HG03457 (cell line): ENCODE measurements at regions not wholly inside any gene's neighbourhood (a gene's known extent, or its start where the extent isn't known, plus 50 kb on each side); places are given as distances from the start of the nearest gene placed in this dataset.

ENCODE experiments used
- ATAC-seq: cut with Tn5 transposase; IDR thresholded peaks from one replicate; pipeline ENCODE4 v1.9.1; 2021; ENCODE audit warnings: moderate number of reproducible peaks; ENCODE audit not compliant: unreplicated experiment

DNA sequence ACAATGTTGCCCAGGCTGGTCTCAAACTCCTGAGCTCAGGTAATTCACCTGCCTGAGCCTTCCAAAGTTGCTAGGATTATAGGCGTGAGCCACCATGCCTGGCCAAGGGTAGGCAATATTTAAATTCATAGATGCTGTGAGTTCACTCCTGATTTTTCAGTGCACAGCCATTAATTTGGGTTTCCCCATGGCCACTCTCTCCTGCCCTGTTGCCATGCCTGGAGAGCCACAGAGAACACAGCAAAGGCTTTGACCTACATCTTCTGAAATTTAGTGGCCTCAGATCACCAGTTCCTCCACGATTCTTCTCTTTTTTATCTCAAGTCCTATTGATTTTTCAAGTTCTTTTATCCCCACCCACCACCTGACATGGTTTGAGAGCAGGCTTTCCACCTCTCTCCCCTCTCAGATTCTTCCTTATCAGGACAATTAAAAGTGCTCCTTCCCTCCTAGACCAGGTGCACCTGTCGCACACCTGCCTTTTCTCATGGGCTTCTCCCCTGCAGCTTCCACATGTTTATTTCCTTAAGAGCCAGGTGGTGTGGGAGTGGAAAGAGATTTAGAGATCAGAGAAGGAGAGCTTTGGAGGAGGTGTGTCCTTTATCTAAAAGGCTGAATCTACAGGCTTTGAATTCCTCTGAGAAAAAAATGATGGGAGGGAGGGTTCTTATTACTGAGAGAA lies 123.8 kb downstream of the ADRA2A start:
- ATAC-seq, result no peak

DNA sequence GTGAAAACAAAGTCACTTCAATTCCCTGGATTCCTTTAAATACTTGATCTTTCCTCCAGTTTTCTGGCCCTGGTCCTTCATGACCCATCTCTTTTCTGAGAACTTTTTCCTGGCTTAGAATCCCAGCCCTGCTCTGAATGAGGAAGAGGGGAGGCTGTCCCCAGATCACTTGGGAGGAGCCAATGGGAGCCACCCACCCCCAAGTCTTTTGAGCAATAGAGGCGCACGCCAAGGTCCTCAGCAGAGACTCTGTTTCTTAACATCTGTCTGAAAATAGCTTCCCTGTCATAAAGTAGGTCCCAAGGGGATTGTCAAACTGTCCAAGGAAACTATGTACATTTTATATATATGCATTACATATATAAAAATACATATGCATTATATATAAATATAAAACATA lies 126.8 kb downstream of the ADRA2A start:
- no peak for ATAC-seq

DNA sequence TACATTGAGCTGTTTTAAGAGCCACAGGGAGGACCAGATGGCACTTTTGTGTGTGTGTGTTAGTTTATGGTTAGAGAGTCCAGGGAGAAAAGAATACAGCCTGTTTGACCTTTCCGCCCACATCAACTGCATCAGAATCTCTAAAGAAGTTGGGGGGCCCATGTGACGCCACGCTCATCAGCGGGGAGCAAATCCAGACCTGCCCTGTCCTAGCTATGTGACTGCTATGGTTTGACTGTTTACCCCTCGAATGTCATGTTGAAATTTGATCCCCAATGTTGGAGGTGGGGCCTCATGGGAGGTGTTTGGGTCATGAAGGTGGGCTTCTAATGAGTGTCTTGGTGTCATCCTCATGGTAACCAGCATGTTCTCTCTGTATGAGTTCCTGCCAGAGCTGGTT lies 128.0 kb downstream of the ADRA2A start:
- ATAC-seq, result no peak

DNA sequence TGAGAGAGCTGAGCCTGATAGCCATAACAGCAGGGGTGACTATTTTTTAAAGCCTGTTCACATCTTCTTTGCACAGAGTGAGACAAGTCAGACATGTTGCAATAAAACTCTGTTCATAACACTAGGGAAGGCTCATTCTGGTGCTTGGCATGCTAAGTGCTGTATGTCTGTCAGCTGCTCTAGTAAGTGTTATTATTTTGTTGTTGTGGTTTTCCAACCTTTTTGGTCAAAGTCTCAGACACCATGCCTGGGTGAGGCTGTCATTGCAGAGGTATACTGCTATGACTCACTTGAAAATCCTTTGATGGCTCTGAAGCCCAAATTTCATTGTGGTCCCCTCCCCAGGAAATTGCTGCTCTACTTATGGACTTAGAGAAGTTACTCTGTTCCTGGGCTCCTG lies 129.7 kb downstream of the ADRA2A start:
- ATAC-seq, result no peak

DNA sequence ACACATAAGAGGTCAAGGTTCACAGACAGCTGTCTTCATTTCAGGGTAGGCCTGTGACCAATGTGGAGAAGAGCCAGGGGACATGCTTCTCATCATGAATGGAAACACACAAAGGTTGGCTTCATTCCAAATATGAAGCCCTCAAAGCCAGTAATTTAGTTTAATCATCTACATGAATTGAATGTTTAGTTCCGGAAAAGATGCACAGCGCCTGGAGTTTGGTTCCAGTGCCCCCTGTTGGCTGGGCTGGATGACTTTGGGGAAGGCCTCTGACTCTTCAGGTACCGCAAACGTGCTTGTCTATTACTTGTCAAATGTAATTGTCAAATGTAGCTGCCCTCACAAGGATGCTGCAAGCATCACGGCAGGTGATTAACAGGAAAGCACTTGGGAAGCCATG lies 130.7 kb downstream of the ADRA2A start:
- no peak for ATAC-seq

DNA sequence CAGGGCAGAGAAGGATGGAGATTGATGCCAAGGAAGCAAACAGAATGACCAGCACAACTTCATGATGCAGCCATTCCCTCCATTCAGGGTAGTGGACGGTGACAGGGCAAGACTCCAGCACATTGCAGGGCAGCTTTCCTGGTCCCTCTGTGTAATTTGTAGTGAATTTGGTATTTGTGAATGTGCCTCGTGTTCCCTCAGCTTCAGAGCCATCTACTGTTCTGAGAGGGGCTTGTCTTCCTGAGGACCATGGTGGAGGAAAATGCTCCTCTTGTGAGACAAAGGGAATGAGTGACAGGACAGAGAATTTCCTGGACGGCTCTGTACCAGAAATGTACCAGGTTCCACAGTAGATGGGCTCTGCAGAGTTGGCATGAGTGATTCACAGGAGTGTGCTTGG lies 132.1 kb downstream of the ADRA2A start:
- ATAC-seq, result no peak

DNA sequence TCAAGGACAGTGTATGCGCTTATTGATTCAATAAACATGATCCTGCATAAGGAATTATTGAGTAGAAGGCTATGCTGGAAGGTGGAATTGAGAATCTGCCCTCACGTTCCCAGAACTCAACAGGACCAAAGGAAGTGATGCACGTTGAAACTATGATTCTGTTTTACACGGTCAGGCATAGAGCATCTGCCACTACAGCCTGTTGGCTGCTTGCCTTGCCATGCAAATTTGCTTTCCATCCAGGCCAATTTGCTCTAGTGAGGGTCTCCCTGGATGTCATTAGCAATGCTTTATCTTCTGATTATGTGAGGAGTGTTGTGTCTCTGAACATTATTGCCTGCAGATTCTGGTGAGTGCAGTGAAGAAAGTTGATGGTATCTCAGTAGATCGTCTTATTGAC lies 132.9 kb downstream of the ADRA2A start:
- ATAC-seq, result no peak

DNA sequence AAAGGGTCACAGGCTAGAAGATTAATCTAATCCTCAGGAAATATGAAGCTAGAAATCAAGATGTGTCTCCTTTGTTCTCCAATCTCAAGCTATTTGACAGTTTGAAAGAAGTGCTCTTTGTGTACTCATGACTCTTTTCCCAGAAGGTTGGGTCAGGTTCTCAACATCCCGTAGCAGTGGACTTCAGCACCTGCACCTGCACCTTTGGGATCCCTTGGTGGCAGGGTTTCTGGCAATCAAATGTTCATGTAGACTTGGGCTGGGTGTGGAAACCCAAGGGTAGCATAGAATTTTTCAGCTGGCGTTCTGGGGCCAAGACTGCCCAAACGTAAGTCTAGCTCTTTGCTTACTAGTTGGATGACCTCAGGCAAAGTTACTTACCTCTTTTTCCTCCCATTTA lies 134.4 kb downstream of the ADRA2A start:
- ATAC-seq, result no peak

DNA sequence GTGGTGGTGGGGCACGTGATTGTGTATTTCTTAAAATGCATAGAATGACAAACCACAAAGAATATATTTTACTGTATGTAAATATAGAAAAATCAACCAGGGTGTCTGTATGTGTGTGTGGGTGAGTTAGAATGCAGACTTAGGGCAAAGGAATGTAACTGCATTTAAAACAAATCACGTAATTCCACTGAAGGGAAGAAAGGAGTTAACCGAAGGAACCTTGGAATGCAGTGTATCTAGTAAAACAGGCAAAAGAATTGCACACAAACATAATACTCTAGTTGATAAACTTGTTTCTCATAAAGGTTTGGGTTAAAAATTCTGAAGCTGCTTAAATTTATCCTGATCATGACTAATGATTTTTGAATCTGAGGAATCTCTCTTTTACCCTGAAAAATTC lies 134.9 kb downstream of the ADRA2A start:
- no peak for ATAC-seq

DNA sequence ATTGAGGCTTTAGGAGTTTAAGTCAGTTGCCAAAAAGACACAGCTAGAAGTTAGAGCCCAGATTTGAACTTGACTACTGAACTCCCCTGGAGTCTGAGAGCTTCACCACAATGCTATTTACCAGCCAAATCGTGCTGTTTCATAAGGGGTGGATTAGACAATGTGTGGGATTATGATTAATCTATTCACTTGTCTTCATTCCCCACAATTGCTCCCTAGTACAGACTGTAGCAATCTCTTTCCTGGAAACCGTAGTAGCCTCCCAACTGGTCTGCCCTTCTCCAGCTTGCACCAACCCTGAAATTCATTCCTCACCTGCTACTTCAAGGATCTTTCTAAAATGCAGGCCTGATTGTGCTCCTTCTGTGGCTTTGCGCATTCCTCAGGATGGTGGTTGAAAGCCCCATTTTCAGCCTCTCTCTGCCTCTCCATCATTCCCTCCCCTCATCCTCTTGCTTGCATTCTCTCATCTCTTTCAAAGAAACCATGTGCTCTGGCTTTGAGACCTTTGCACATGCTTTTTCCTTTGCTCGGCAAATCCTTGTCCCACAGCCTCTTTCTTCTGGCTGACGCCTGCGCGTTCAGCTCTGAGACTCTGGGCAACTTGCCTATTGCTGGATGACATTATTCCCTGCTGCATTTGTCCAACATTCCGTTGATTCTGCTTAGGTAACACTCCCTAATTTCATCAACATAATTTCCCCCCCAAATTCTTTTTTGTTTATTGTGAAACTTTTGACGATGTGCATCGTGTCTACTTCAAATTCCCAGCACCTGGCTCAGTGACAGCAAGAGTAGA lies 145.1 kb downstream of the ADRA2A start:
- ATAC-seq, result no peak

DNA sequence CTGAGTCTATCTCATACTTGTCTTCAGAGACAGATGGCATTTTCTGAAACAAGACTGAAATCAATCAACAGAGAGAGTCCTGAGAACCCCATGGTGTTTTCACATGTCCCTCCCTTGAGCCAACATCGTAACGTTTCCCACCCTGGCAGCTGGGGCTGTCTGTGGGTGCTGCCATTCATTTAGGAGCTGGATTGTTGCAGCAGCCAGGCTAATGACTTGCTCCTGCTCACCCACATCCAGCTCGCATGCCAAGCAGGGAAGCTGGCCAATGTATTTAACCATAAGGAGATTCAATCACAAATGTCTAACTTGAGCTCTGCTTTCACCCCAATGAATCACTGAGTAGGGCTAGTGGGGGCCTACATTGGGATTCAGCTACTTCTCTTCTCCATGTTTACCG lies 146.1 kb downstream of the ADRA2A start:
- ATAC-seq, result no peak

DNA sequence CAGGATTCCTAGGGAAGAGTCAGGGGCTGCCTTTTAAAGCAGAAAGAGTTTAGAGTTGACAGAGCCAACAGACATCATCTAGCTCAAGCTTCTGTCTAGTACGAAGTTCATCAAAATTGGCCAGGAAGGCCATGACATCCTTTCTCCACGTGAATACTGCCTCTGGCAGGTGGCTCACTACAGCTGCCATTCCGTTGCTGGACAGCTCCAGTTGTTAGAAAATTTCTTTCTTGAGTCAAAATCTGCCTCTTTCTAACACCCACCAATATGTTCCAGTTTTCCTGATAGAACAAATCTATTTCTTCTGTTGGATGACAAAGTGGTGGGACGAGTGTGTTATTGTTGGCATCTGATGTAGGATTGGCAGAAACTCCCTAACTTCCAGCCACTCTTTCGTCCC lies 154.9 kb downstream of the ADRA2A start:
- ATAC-seq, result no peak

DNA sequence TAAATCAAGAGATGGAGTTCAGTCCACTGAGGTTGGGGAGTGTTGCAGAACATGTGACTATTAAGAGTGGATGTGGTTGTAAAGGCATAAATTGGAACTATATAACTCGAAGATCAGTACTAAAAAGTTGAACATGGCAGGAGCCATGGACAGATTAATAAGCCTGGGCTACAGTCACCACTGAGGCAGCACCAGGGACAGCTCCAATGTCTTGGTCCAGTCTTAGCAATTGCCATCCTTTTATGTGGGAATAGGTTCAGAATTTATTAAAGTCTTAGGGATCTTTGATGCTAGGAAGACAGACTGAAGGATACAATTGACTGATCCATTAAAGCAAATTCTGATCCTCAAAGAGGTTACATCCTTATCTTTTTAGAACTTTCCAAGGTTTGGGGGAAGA lies 156.6 kb downstream of the ADRA2A start:
- ATAC-seq, result no peak

DNA sequence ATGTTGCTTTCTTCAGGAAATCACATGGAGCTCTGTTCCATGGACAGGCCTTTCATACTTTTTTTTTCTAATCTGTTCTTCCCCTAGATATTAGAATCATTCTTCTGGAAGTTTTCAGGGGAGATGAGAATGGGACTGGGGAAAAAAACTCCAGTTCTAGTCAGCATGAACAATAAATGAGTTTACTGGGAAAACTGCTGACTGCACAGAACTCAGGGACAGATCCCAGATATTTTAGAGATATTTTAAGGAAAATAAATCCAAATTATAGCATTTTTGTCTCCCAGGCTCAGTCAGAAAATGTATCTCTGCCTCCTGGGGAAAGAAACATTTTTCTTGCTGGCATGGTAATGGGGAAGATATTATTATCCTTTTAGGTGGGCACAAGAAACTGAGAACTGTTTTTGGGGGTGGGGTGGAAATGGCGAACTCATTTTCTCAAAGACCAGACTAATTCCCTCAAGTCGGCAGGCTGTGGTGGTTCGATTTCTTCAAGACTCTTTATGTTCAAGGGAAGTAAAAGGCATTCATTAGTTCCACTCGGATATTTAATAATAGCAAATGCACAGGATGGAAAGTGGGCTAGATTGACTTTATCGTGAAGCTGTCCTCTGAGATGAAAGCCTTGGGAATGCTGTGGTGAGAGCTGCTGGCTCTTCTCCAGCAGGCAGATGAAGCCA lies 157.5 kb downstream of the ADRA2A start:
- ATAC-seq, result no peak

DNA sequence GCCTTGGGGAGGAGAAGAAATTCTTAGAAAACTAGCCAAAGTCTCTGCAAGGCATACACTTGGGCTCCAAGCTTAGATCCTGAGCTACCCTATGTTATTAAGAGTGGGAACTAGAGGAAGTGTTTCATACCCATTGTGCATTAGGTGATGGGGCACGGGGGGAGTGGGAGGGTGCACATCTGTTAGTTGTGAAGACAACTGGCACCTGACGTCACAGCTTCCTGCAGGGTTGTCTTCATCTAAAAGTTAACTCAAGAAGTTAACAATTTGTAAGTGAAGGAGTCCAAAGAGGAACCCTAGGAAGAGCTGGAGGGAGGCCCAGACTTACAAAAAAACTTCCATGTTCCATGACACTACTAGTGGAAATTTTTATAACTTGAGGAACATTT lies 158.1 kb downstream of the ADRA2A start:
- ATAC-seq, result no peak

DNA sequence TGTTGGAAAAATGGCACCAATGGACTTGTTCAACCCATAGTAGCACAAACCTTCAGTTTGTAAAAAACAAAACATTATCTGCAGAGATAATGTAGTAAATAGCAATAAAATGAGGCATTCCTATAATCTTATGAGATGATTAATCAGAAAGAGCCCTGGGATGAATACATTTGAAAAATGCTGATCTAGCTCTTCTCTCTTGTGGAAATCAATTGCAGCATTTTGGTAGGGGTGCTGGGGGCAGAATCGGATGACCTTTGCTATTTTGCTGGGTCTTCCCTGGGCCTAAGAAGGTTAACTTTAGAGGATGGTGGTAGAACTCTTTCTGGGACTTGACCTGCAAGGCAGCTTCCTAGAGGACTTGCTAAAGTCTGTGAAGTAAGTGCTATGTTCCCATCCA lies 163.5 kb downstream of the ADRA2A start:
- ATAC-seq, result no peak

DNA sequence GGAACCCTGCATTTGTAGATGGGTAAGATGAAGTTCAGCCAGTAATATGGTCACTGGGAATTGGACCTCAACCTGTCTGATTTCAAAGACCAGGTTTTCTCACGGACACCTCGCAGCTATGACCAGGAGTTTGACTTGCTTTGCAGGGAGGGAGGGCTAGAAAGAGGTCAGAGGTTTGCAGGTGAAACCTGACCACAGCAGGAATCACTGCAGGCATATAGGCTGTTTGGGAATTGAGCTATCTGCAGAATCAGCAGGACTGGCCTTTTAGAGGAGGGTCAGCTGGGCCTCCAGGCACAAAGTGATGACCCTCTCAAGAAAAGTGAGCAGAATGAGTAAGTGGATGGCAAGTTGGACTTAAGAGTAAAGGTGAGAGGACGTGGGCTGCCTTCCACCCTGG lies 166.3 kb downstream of the ADRA2A start:
- ATAC-seq, result no peak

DNA sequence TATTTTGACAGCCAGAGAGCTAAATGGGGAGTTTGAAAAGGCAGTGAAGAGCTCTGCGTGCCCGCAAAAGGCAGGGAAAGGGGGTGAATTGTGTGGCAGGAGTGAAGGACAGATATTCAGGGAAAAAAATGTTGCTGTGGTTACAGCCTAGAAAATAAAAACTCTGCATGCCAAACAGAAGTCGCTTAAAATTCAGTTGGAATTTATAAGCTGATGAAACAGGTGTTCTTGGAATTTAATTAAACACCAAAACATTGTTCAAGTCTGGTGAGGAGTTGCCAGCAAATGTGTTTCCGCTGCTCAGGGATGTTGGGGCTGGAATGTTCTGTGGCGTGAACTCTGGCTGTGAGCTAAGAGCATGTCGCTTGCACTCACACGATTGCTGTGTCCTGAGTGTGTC lies 169.3 kb downstream of the ADRA2A start:
- ATAC-seq, result no peak

DNA sequence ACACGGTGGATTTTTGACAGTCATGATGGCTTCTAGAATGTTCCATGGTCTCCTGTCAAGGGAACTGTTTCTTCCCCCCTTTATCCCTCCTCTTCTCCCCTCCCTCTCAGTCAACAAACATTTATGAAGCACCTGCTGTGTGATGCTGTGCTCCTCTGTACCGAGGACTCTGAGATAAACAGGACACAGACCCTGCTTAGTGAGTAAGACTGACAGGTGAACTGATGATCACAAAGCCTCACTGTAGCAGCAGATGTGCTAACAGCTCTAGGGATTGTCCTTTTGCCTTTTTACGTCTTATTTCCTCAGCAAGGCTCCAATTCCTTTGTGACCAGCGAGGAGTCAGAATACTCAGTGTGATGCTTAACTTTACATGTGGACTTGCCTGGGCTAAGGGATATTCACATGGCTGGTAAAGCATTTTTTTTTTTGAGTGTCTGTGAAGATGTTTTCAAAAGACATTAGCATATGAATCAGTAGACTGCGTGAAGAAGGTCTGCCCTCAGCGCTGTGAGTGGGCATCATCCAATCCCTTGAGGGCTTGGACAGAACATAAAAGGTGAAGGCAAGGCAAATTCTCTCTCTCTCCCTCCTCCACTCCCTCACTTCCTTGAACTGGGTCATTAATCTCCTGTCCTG lies 170.1 kb downstream of the ADRA2A start:
- ATAC-seq, result no peak

DNA sequence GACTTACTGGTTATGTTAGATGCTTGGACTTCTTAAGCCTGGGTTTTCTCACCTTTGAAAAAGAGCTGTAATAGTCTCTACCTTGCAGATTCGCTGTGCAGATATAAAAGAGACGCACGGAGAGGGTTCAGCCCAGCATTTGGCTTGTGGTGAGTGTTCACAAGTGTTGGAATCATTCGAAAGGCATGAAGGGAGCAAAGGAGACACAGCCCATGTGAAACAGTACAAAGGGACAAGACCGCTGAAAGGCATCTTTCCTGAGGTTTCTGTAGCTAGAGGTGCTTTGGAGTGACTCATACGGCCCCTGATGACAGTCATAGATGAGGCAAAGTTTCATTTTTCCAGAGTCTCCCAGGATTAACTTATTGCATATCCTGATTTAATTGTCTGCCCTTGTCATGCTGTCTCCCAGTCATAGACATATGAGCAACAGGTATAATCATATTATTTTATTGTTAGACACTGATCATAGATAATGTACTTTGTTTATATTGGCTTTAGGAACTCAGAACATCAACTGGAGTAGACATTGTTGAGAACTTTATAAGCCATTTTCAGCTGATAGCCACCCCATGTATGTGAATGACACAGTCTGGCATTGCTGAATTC lies 171.1 kb downstream of the ADRA2A start:
- no peak for ATAC-seq

DNA sequence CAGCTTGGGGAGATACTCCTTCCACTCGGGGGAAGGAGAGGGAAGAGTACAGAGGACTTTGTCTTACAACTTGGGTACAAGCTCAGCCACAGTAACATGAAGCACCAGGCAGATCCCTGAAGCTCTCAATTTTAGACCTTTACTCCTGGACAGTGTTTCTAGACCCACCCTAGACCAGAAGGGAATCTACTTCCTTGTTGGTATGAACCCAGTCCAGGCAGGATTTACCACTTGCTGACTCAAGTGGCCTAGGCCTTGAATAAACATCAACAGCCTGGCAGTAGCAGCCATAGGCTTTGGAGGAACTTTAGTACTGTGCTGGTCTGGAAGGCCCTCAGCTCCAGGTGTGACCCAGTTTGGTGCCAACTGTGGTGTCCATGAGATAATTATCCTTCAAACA lies 173.1 kb downstream of the ADRA2A start:
- no peak for ATAC-seq
